ENCODE measurements at regions not wholly inside any gene's neighbourhood (a gene's known extent, or its start where the extent isn't known, plus 50 kb on each side); places are given as distances from the start of the nearest gene placed in this dataset.

DNA sequence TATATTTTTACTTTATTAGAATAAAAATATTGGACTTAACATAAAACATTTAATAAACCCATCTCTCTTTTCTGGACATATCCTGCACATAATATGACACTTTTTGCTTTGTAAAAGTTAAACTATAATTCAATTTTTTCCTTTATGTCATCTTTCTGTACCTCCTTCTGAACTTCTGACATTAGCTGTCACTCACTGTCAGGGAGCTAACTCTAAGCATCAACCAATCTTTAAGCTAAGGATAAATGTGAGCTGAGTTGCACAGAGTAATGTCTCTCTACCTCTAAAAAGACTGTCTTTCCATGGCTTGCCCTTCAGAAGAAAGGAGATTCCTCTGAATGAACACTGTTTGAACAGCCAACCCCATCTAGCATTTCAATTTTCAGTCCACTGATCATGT is 948.6 kb upstream of the CHAC2 start:
- no peak overlapping the region for H3K27ac ChIP-seq
- no peaks in the 10 kb centered on the region for H3K9me3 ChIP-seq
- H3K4me1 ChIP-seq (ENCODE audit: control insufficient read depth in 1 of 2, insufficient read depth in 1 of 2, low read depth in 1 of 2, low read length in 1 of 2) = no peaks in the 10 kb centered on the region
- TF ChIP-seq CTCF (IDR thresholded peaks at IDR 0.05) = no peak
- no peak overlapping the region for H3K4me3 ChIP-seq (ENCODE audit: low read depth in 1 of 2, low read length in 1 of 2)
- no peaks in the 10 kb centered on the region for H3K27me3 ChIP-seq
- H3K36me3 ChIP-seq = no peaks in the 10 kb centered on the region

GRCh38 chr2:52810460-52810859 is 957.1 kb upstream of the CHAC2 start:
- H3K4me1 ChIP-seq (ENCODE audit: control insufficient read depth in 1 of 2, insufficient read depth in 1 of 2, low read depth in 1 of 2, low read length in 1 of 2) = no peaks in the 10 kb centered on the region
- no peak overlapping the region for H3K4me3 ChIP-seq (ENCODE audit: low read depth in 1 of 2, low read length in 1 of 2)
- H3K9me3 ChIP-seq = no peaks in the 10 kb centered on the region
- H3K36me3 ChIP-seq = no peaks in the 10 kb centered on the region
- no peaks in the 10 kb centered on the region for H3K27me3 ChIP-seq
- no peak overlapping the region for H3K27ac ChIP-seq
- no peak for TF ChIP-seq CTCF (IDR thresholded peaks at IDR 0.05)

- Histone ChIP-seq H3K27ac (no peak overlapping the region), H3K4me1 (ENCODE audit: control insufficient read depth in 1 of 2, insufficient read depth in 1 of 2, low read depth in 1 of 2, low read length in 1 of 2) (no peaks in the 10 kb centered on the region), H3K36me3 (no peaks in the 10 kb centered on the region), H3K4me3 (ENCODE audit: low read depth in 1 of 2, low read length in 1 of 2) (no peak overlapping the region), H3K9me3 (no peaks in the 10 kb centered on the region), H3K27me3 (no peaks in the 10 kb centered on the region)
- no peak for TF ChIP-seq CTCF (IDR thresholded peaks at IDR 0.05)
Observed at GRCh38 chr2:52805901-52806410, 961.6 kb upstream of the CHAC2 start.

GRCh38 chr2:52794581-52794980 is 973.0 kb upstream of the CHAC2 start:
- Histone ChIP-seq H3K4me3 (ENCODE audit: low read depth in 1 of 2, low read length in 1 of 2) (no peak overlapping the region), H3K27me3 (no peaks in the 10 kb centered on the region), H3K27ac (no peak overlapping the region), H3K4me1 (ENCODE audit: control insufficient read depth in 1 of 2, insufficient read depth in 1 of 2, low read depth in 1 of 2, low read length in 1 of 2) (no peaks in the 10 kb centered on the region), H3K36me3 (no peaks in the 10 kb centered on the region), H3K9me3 (no peaks in the 10 kb centered on the region)
- TF ChIP-seq CTCF (IDR thresholded peaks at IDR 0.05) = no peak

- H3K4me1 ChIP-seq (ENCODE audit: control insufficient read depth in 1 of 2, insufficient read depth in 1 of 2, low read depth in 1 of 2, low read length in 1 of 2) = no peaks in the 10 kb centered on the region
- no peaks in the 10 kb centered on the region for H3K9me3 ChIP-seq
- no peak overlapping the region for H3K4me3 ChIP-seq (ENCODE audit: low read depth in 1 of 2, low read length in 1 of 2)
- H3K27me3 ChIP-seq = no peaks in the 10 kb centered on the region
- no peak overlapping the region for H3K27ac ChIP-seq
- TF ChIP-seq CTCF (IDR thresholded peaks at IDR 0.05) = no peak
- H3K36me3 ChIP-seq = no peaks in the 10 kb centered on the region
Observed at GRCh38 chr2:52779446-52779845, 988.2 kb upstream of the CHAC2 start.

GRCh38 chr2:52776571-52776970 is 991.0 kb upstream of the CHAC2 start:
- no peaks in the 10 kb centered on the region for H3K4me1 ChIP-seq (ENCODE audit: control insufficient read depth in 1 of 2, insufficient read depth in 1 of 2, low read depth in 1 of 2, low read length in 1 of 2)
- no peaks in the 10 kb centered on the region for H3K9me3 ChIP-seq
- H3K27me3 ChIP-seq = no peaks in the 10 kb centered on the region
- H3K4me3 ChIP-seq (ENCODE audit: low read depth in 1 of 2, low read length in 1 of 2) = no peak overlapping the region
- no peak overlapping the region for H3K27ac ChIP-seq
- H3K36me3 ChIP-seq = no peaks in the 10 kb centered on the region
- no peak for TF ChIP-seq CTCF (IDR thresholded peaks at IDR 0.05)
